Thyroid gland (tissue), 4 donors: ENCODE measurements at regions not wholly inside any gene's neighbourhood (a gene's known extent, or its start where the extent isn't known, plus 50 kb on each side); places are given as distances from the start of the nearest gene placed in this dataset.

Experiments
- DNase-seq, 2 donors: peaks; one replicate each; pipeline ENCODE4 v3.0.0-alpha.2; 2019
- H3K27ac ChIP-seq, 3 donors: fragments of 200-600 bp; sonication (generic); 1 replicate in 2 of 3; 2 replicates in 1 of 3; pipeline ENCODE4 v1.5.1; 2016 to 2019; ENCODE audit warnings: mild to moderate bottlenecking in 1 of 3, moderate library complexity in 1 of 3
- H3K27me3 ChIP-seq: fragments of 200-600 bp; sonication (generic); one replicate; pipeline ENCODE4 v1.5.1; 2019
- H3K36me3 ChIP-seq, 2 donors: fragments of 200-600 bp; sonication (generic); one replicate each; pipeline ENCODE4 v1.5.1; 2016 to 2019
- H3K4me1 ChIP-seq, 2 donors: fragments of 200-600 bp; sonication (generic); one replicate each; pipeline ENCODE4 v1.5.1; 2017 to 2019
- H3K4me3 ChIP-seq, 3 donors: fragments of 200-600 bp; sonication (generic); replicated peaks in 1 of 3; 1 replicate in 2 of 3; 2 replicates in 1 of 3; pipeline ENCODE4 v1.5.1; 2016; ENCODE audit warnings: mild to moderate bottlenecking in 1 of 3
- H3K9me3 ChIP-seq: fragments of 200-600 bp; sonication (generic); one replicate; pipeline ENCODE4 v1.5.1; 2017
- POLR2A ChIP-seq, 2 donors: fragments of 450-650 bp; IDR thresholded peaks; one replicate each; pipeline ENCODE4 v1.6.1; 2017; ENCODE audit warnings: antibody characterized with exemption in 2 of 2, mild to moderate bottlenecking in 2 of 2, moderate library complexity in 1 of 2
- WGBS, 2 donors: methylation state at CpG; one replicate each; pipeline ENCODE4 v1.1.5; 2017; 5-methylcytosine and 5-hydroxymethylcytosine counted together
- intact Hi-C: fragments of 100-400 bp; cut with DNase I; formaldehyde crosslinking; loops from one replicate; pipeline ENCODE4 v1.15.1; 2023
- TF ChIP-seq, protein P1 (sequence below), 6 experiments: fragments of 200-600 bp in 3 of 6; fragments of 450-650 bp in 3 of 6; sonication (generic) in 3 of 6; IDR thresholded peaks; one replicate each; pipeline ENCODE4 v1.5.1; 2016 to 2019; ENCODE audit warnings: antibody characterized with exemption in 6 of 6, mild to moderate bottlenecking in 2 of 6, inconsistent platforms in 1 of 6, moderate library complexity in 1 of 6

DNA sequence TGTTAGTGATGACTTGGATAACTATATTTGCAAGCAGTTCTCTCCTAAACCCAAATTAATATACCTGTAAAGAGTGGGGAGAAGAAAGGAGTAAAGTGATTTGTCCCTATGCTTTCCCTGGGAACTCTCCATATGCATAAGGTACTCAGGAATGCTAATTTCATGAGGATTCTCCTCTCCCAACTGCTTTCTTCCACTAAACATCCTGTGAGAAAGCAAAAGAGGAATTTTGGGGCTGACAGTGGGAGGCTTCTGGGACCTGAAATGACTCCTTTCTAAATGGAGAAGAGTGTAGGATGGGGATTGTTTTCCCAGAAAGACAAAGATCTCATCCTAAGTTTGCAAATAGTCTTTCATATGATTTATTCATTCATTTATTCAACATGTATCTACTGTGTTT is 250.5 kb downstream of the TDRD3 start:
- TF ChIP-seq, protein P1, sequence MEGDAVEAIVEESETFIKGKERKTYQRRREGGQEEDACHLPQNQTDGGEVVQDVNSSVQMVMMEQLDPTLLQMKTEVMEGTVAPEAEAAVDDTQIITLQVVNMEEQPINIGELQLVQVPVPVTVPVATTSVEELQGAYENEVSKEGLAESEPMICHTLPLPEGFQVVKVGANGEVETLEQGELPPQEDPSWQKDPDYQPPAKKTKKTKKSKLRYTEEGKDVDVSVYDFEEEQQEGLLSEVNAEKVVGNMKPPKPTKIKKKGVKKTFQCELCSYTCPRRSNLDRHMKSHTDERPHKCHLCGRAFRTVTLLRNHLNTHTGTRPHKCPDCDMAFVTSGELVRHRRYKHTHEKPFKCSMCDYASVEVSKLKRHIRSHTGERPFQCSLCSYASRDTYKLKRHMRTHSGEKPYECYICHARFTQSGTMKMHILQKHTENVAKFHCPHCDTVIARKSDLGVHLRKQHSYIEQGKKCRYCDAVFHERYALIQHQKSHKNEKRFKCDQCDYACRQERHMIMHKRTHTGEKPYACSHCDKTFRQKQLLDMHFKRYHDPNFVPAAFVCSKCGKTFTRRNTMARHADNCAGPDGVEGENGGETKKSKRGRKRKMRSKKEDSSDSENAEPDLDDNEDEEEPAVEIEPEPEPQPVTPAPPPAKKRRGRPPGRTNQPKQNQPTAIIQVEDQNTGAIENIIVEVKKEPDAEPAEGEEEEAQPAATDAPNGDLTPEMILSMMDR (IDR thresholded peaks at IDR 0.05) = no peak
- no peak for TF ChIP-seq POLR2A (IDR thresholded peaks at IDR 0.05)
- intact Hi-C loops = no loop called here
- Histone ChIP-seq H3K4me3 (no peak overlapping the region), H3K36me3 (no peaks in the 10 kb centered on the region), H3K4me1 (no peaks in the 10 kb centered on the region), H3K27me3 (no peaks in the 10 kb centered on the region), H3K27ac (no peak overlapping the region), H3K9me3 (no peaks in the 10 kb centered on the region)
- no peak for DNase-seq

DNA sequence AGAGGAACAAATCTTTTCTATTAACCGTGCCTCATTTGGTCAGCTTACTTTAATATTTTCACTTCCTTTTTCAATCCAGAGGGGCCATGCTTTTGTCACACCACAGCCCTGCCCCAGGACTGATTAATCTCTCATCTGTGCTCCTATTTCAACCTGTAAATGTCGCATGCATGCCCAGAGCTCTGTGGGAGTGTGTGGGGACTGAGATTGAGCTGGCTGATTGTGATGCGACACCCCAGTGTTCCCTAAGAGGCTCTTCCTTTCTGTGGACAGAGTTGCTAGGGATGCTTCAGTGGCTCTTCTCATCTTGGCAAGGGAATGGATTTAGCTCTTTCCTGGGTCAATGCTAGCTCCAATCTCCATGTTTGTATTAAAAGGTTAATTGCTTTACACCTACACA is 249.6 kb downstream of the TDRD3 start:
- Histone ChIP-seq H3K4me3 (no peak overlapping the region), H3K27ac (no peak overlapping the region), H3K4me1 (no peaks in the 10 kb centered on the region), H3K36me3 (no peaks in the 10 kb centered on the region), H3K27me3 (no peaks in the 10 kb centered on the region), H3K9me3 (no peaks in the 10 kb centered on the region)
- 80 to 81% methylated on average over 3 of the region's 3 CpGs for WGBS, 2 donors
- TF ChIP-seq, protein P1 (IDR thresholded peaks at IDR 0.05) = no peak
- TF ChIP-seq POLR2A (IDR thresholded peaks at IDR 0.05) = no peak
- DNase-seq = no peak
- intact Hi-C loops = no loop called here

DNA sequence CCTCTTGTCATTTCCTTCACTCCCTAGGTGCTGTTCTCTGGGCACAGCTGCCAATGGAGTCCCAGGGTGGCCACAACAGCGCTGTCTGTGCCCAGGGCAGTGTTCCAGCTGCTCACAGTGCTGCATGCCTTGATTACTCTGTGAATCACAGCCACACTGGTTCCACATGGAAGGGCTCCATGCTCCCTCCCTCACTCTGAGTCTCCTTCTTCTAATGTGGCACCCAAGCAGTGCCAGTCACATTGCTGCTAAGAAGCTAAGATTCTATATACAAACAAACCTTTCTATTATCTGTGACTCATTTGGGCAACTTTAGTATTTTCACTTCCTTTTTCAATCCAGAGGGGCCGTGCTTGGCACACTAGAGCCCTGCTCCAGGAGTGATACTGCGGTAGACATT is 248.7 kb downstream of the TDRD3 start:
- no peak for DNase-seq
- Histone ChIP-seq H3K36me3 (no peaks in the 10 kb centered on the region), H3K4me1 (no peaks in the 10 kb centered on the region), H3K27me3 (no peaks in the 10 kb centered on the region), H3K4me3 (no peak overlapping the region), H3K9me3 (no peaks in the 10 kb centered on the region), H3K27ac (no peak overlapping the region)
- TF ChIP-seq POLR2A (IDR thresholded peaks at IDR 0.05) = no peak
- TF ChIP-seq, protein P1 (IDR thresholded peaks at IDR 0.05) = no peak
- WGBS, 2 donors = 82 to 90% methylated on average over 3 of the region's 3 CpGs
- intact Hi-C loops = no loop called here

DNA sequence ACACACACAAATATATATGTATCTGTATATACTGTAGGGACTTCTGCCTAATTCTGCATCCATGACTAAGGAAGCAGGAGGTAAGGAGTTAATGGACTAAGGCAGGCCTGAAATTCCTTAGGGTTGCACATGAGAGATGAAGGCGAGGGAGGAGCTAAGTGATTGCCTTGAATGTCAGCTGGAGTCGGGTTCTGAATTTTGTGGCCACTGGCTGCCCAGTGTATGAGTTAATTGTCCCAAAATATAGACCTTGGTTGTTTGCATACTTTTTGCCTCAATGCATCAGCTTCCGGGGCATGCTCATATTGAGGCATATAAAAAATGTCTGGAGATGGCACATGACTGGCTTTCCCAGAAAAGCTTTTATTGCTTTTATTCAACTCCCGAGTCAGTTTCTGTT is 245.5 kb downstream of the TDRD3 start:
- intact Hi-C loops = no loop called here
- 47 to 52% methylated on average over 4 of the region's 4 CpGs for WGBS, 2 donors
- no peaks in the 10 kb centered on the region for H3K4me1 ChIP-seq

DNA sequence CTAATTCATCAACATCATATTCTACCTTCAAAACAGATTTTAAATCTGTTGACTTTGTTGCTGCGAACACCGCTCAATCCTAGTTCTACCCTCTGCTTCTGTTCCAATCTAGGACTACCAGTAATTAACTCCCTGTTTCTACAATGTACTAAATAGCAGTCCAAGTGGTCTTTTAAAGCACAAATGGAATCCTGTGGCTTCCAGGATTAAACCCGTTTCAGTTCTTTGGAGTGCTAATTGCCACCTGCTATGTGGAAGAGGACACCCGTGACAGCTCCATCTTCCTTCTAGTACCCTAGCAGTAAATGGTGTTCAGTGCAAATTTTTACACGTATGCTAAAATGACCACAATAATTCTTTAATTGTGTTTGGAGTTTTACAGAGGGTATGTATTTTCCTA is 232.1 kb downstream of the TDRD3 start:
- H3K36me3 ChIP-seq = no peaks in the 10 kb centered on the region
- intact Hi-C loops = no loop called here
- H3K4me1 ChIP-seq = no peaks in the 10 kb centered on the region
- TF ChIP-seq, protein P1 (IDR thresholded peaks at IDR 0.05) = no peak
- TF ChIP-seq POLR2A (IDR thresholded peaks at IDR 0.05) = no peak
- no peak for DNase-seq
- 72 to 76% methylated on average over 5 of the region's 5 CpGs for WGBS, 2 donors
- no peak overlapping the region for H3K27ac ChIP-seq
- no peak overlapping the region for H3K4me3 ChIP-seq
- H3K9me3 ChIP-seq = no peaks in the 10 kb centered on the region
- no peaks in the 10 kb centered on the region for H3K27me3 ChIP-seq

More for the DNA sequence above, 245.5 kb downstream of the TDRD3 start:
- no peak for DNase-seq
- Histone ChIP-seq H3K36me3 (no peaks in the 10 kb centered on the region), H3K27ac (no peak overlapping the region), H3K27me3 (no peaks in the 10 kb centered on the region), H3K4me3 (no peak overlapping the region), H3K9me3 (no peaks in the 10 kb centered on the region)
- no peak for TF ChIP-seq POLR2A (IDR thresholded peaks at IDR 0.05)
- TF ChIP-seq, protein P1 (IDR thresholded peaks at IDR 0.05) = no peak
